GM06990 (cell line): ENCODE measurements at regions not wholly inside any gene's neighbourhood (a gene's known extent, or its start where the extent isn't known, plus 50 kb on each side); places are given as distances from the start of the nearest gene placed in this dataset.
"Not testable (repeated sequence)": the region's sequence is repeated elsewhere in the genome, so short reads cannot be mapped to it uniquely, and the experiment has no call there.

Experiments used
- DNase-seq: peaks from one replicate; pipeline ENCODE4 v3.0.0-alpha.2; 2011; ENCODE audit not compliant: insufficient read length; ENCODE audit errors: extremely low read depth
- H3K27me3 ChIP-seq: replicated peaks from 2 replicates; pipeline ENCODE4 v1.6.0; 2011; ENCODE audit warnings: low read length; ENCODE audit not compliant: control insufficient read depth, insufficient read depth
- H3K36me3 ChIP-seq: 2 replicates; pipeline ENCODE4 v1.5.1; 2011; ENCODE audit warnings: low read length; ENCODE audit not compliant: control insufficient read depth, insufficient read depth
- H3K4me3 ChIP-seq: replicated peaks from 2 replicates; pipeline ENCODE4 v1.5.1; 2011; ENCODE audit warnings: low read depth, mild to moderate bottlenecking, control low read depth, low read length
- TF ChIP-seq, protein P1 (sequence below): IDR thresholded peaks from 2 replicates; pipeline ENCODE4 v1.5.1; 2011; ENCODE audit warnings: low read length, control low read depth, mild to moderate bottlenecking, inconsistent platforms; ENCODE audit not compliant: insufficient read depth, poor library complexity, severe bottlenecking

- H3K36me3 ChIP-seq: no peaks in the 10 kb centered on the region
- DNase-seq: no peak
- TF ChIP-seq, protein P1, sequence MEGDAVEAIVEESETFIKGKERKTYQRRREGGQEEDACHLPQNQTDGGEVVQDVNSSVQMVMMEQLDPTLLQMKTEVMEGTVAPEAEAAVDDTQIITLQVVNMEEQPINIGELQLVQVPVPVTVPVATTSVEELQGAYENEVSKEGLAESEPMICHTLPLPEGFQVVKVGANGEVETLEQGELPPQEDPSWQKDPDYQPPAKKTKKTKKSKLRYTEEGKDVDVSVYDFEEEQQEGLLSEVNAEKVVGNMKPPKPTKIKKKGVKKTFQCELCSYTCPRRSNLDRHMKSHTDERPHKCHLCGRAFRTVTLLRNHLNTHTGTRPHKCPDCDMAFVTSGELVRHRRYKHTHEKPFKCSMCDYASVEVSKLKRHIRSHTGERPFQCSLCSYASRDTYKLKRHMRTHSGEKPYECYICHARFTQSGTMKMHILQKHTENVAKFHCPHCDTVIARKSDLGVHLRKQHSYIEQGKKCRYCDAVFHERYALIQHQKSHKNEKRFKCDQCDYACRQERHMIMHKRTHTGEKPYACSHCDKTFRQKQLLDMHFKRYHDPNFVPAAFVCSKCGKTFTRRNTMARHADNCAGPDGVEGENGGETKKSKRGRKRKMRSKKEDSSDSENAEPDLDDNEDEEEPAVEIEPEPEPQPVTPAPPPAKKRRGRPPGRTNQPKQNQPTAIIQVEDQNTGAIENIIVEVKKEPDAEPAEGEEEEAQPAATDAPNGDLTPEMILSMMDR: no peak
- no peak overlapping the region for H3K4me3 ChIP-seq
- no peaks in the 10 kb centered on the region for H3K27me3 ChIP-seq
Observed at GRCh38 chr6:126724821-126725220, 384.9 kb downstream of the CENPW start.

GRCh38 chr6:126726454-126726853 is 386.5 kb downstream of the CENPW start:
- H3K27me3 ChIP-seq, H3K4me3 ChIP-seq, DNase-seq, H3K36me3 ChIP-seq: not testable (repeated sequence)

- Histone ChIP-seq H3K36me3 (no peaks in the 10 kb centered on the region), H3K4me3 (no peak overlapping the region), H3K27me3 (no peaks in the 10 kb centered on the region)
- no peak for DNase-seq
- TF ChIP-seq, protein P1: no peak
Observed at GRCh38 chr6:126738146-126738545, 380.3 kb upstream of the RSPO3 start.

DNA sequence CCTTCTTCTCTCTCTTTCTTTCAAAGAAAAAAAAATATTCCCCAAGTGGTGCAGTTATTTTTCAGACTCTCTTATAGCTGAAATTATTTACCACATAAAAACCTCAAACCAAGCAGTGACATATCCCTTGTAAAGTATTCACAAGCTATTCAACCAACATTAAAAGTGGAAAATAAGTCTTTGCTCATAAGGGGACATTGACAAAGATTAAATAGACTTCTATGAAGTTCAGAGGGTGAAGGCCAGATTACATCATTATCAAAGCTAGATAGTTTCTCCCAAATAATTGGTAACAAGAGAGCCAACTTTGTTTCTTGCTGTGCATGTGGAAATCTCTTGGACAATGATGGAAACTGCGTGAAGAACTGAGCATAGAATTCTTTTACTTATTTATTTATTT is 379.8 kb upstream of the RSPO3 start:
- DNase-seq: no peak
- TF ChIP-seq, protein P1: no peak
- Histone ChIP-seq H3K27me3 (no peaks in the 10 kb centered on the region), H3K4me3 (no peak overlapping the region), H3K36me3 (no peaks in the 10 kb centered on the region)

DNA sequence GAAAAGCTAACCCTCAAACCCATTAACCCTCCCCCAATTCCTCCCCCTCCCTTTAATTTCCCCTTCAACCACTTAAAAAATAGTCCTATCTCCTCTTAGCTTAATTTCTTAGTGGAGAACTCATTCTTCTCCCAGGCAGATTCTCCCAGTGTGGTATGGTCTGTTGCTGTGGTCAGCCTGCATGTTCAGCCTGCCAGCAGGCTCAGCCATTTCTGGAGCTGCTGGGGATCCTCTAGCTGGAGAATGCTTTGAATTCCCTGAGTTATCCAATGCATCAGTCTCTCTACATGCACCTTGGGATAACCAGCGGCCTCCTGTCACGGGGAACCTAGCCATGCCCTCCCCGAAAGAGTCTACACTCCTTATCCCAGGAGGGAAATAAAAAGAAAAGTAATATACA is 375.4 kb upstream of the RSPO3 start:
- Histone ChIP-seq H3K36me3 (no peaks in the 10 kb centered on the region), H3K27me3 (no peaks in the 10 kb centered on the region), H3K4me3 (no peak overlapping the region)
- no peak for DNase-seq
- TF ChIP-seq, protein P1: no peak

GRCh38 chr6:126747728-126748540 is 370.5 kb upstream of the RSPO3 start:
- H3K27me3 ChIP-seq: no peaks in the 10 kb centered on the region
- no peak for DNase-seq
- TF ChIP-seq, protein P1: no peak
- H3K36me3 ChIP-seq: no peaks in the 10 kb centered on the region
- H3K4me3 ChIP-seq: no peak overlapping the region
